ENCODE measurements at regions not wholly inside any gene's neighbourhood (a gene's known extent, or its start where the extent isn't known, plus 50 kb on each side); places are given as distances from the start of the nearest gene placed in this dataset.

GRCh38 chr15:87720235-87720634 is 536.3 kb downstream of the NTRK3 start:
- no peak for ATAC-seq
- no peak for TF ChIP-seq ESRRG (CRISPR knock-in tag; IDR thresholded peaks at IDR 0.05)

GRCh38 chr15:87716422-87716821 is 540.1 kb downstream of the NTRK3 start:
- ATAC-seq, result no peak
- TF ChIP-seq OSR1 (CRISPR knock-in tag; IDR thresholded peaks at IDR 0.05) (no peak), RARB (CRISPR knock-in tag; IDR thresholded peaks at IDR 0.05) (no peak), BACH2 (CRISPR knock-in tag; IDR thresholded peaks at IDR 0.05; ENCODE audit: borderline replicate concordance) (no peak), CSRNP3 (CRISPR knock-in tag; IDR thresholded peaks at IDR 0.05) (no peak), ISL1 (CRISPR knock-in tag; IDR thresholded peaks at IDR 0.05) (no peak), ZNF565 (CRISPR knock-in tag; conservative IDR thresholded peaks at IDR 0.05; ENCODE audit: low read depth) (no peak), GLIS3 (CRISPR knock-in tag; IDR thresholded peaks at IDR 0.05) (no peak), ARNTL (CRISPR knock-in tag; IDR thresholded peaks at IDR 0.05; ENCODE audit: borderline replicate concordance, low read depth) (no peak)

GRCh38 chr15:87715252-87715651 is 541.3 kb downstream of the NTRK3 start:
- TF ChIP-seq ZNF8 (CRISPR knock-in tag; IDR thresholded peaks at IDR 0.05), result no peak
- TF ChIP-seq ZC3H10 (CRISPR knock-in tag; IDR thresholded peaks at IDR 0.05), result no peak
- TF ChIP-seq TSHZ2 (CRISPR knock-in tag; IDR thresholded peaks at IDR 0.05), result no peak
- TF ChIP-seq POU6F1 (CRISPR knock-in tag; IDR thresholded peaks at IDR 0.05; ENCODE audit: borderline replicate concordance, low read depth), result no peak
- TF ChIP-seq TCF4 (CRISPR knock-in tag; IDR thresholded peaks at IDR 0.05; ENCODE audit: borderline replicate concordance), result no peak
- no peak for ATAC-seq

GRCh38 chr15:87713475-87713879 is 543.1 kb downstream of the NTRK3 start:
- ATAC-seq, result peak; percentile 58
- TF ChIP-seq SNAI2 (CRISPR knock-in tag; IDR thresholded peaks at IDR 0.05) (no peak), ZNF565 (CRISPR knock-in tag; conservative IDR thresholded peaks at IDR 0.05; ENCODE audit: low read depth) (no peak), RARB (CRISPR knock-in tag; IDR thresholded peaks at IDR 0.05) (no peak), PATZ1 (CRISPR knock-in tag; IDR thresholded peaks at IDR 0.05; ENCODE audit: borderline replicate concordance) (no peak), BACH2 (CRISPR knock-in tag; IDR thresholded peaks at IDR 0.05; ENCODE audit: borderline replicate concordance) (no peak), ESRRG (CRISPR knock-in tag; IDR thresholded peaks at IDR 0.05) (no peak), ZNF8 (CRISPR knock-in tag; IDR thresholded peaks at IDR 0.05) (no peak), OSR1 (CRISPR knock-in tag; IDR thresholded peaks at IDR 0.05) (no peak), ZNF70 (CRISPR knock-in tag; IDR thresholded peaks at IDR 0.05) (no peak)

GRCh38 chr15:87712211-87712610 is 544.3 kb downstream of the NTRK3 start:
- no peak for TF ChIP-seq PPARA (CRISPR knock-in tag; IDR thresholded peaks at IDR 0.05; ENCODE audit: borderline replicate concordance)
- ATAC-seq, result no peak

- no peak for TF ChIP-seq TCF4 (CRISPR knock-in tag; IDR thresholded peaks at IDR 0.05; ENCODE audit: borderline replicate concordance)
- no peak for TF ChIP-seq SNAI2 (CRISPR knock-in tag; IDR thresholded peaks at IDR 0.05)
- TF ChIP-seq CSRNP3 (CRISPR knock-in tag; IDR thresholded peaks at IDR 0.05), result no peak
- TF ChIP-seq TOX (CRISPR knock-in tag; IDR thresholded peaks at IDR 0.05; ENCODE audit: borderline replicate concordance), result no peak
- no peak for TF ChIP-seq ESRRG (CRISPR knock-in tag; IDR thresholded peaks at IDR 0.05)
- ATAC-seq, result no peak
Observed at GRCh38 chr15:87711026-87711425, 545.5 kb downstream of the NTRK3 start.

Data from SK-N-SH treated with all-trans-retinoic acid at 6 μM for 48 hours (cell line).